Esophagus muscularis mucosa (tissue), 4 donors: ENCODE measurements at regions not wholly inside any gene's neighbourhood (a gene's known extent, or its start where the extent isn't known, plus 50 kb on each side); places are given as distances from the start of the nearest gene placed in this dataset.

Experiments used
- DNase-seq: peaks from one replicate; pipeline ENCODE4 v3.0.0-alpha.2; 2017; ENCODE audit errors: extremely low spot score
- H3K27ac ChIP-seq, 4 donors: fragments of 200-600 bp; sonication (generic); replicated peaks in 1 of 4; 1 replicate in 3 of 4; 2 replicates in 1 of 4; pipeline ENCODE4 v1.5.1; 2016 to 2019; ENCODE audit warnings: mild to moderate bottlenecking in 1 of 4
- H3K27me3 ChIP-seq, 4 donors: fragments of 200-600 bp; sonication (generic); one replicate each; pipeline versions ENCODE4 v1.5.1 to v1.6.0; 2016 to 2019
- H3K36me3 ChIP-seq, 4 donors: fragments of 200-600 bp; sonication (generic); one replicate each; pipeline ENCODE4 v1.5.1; 2016 to 2019
- H3K4me1 ChIP-seq, 4 donors: fragments of 200-600 bp; sonication (generic); one replicate each; pipeline ENCODE4 v1.5.1; 2016 to 2019
- H3K4me3 ChIP-seq, 4 donors: fragments of 200-600 bp; sonication (generic); 1 replicate in 2 of 4; 2 replicates in 2 of 4; pipeline ENCODE4 v1.5.1; 2016 to 2019; ENCODE audit warnings: mild to moderate bottlenecking in 4 of 4, moderate library complexity in 1 of 4
- H3K9me3 ChIP-seq, 4 donors: fragments of 200-600 bp; sonication (generic); 1 replicate in 3 of 4; 2 replicates in 1 of 4; pipeline ENCODE4 v1.5.1; 2016 to 2019
- EP300 ChIP-seq: sonication (generic); formaldehyde crosslinking; IDR thresholded peaks from one replicate; pipeline ENCODE4 v1.6.1; 2017; ENCODE audit warnings: antibody characterized with exemption
- POLR2A ChIP-seq: fragments of 450-650 bp; IDR thresholded peaks from one replicate; pipeline ENCODE4 v1.6.1; 2017; ENCODE audit warnings: antibody characterized with exemption, moderate library complexity, mild to moderate bottlenecking, low read depth
- POLR2AphosphoS5 ChIP-seq, 2 donors: sonication (generic); formaldehyde crosslinking; IDR thresholded peaks; one replicate each; pipeline ENCODE4 v1.6.1; 2017; ENCODE audit warnings: antibody characterized with exemption in 2 of 2
- WGBS: methylation state at CpG from one replicate; pipeline ENCODE4 v1.1.5; 2018; 5-methylcytosine and 5-hydroxymethylcytosine counted together
- intact Hi-C: fragments of 100-400 bp; cut with DNase I; formaldehyde crosslinking; loops from one replicate; pipeline ENCODE4 v1.15.1; 2023
- TF ChIP-seq, protein P1 (sequence below), 3 experiments: fragments of 200-600 bp in 2 of 3; fragments of 450-650 bp in 1 of 3; sonication (generic) in 2 of 3; IDR thresholded peaks; one replicate each; pipeline ENCODE4 v1.5.1; 2017 to 2019; ENCODE audit warnings: antibody characterized with exemption in 3 of 3, mild to moderate bottlenecking in 2 of 3, moderate library complexity in 1 of 3

DNA sequence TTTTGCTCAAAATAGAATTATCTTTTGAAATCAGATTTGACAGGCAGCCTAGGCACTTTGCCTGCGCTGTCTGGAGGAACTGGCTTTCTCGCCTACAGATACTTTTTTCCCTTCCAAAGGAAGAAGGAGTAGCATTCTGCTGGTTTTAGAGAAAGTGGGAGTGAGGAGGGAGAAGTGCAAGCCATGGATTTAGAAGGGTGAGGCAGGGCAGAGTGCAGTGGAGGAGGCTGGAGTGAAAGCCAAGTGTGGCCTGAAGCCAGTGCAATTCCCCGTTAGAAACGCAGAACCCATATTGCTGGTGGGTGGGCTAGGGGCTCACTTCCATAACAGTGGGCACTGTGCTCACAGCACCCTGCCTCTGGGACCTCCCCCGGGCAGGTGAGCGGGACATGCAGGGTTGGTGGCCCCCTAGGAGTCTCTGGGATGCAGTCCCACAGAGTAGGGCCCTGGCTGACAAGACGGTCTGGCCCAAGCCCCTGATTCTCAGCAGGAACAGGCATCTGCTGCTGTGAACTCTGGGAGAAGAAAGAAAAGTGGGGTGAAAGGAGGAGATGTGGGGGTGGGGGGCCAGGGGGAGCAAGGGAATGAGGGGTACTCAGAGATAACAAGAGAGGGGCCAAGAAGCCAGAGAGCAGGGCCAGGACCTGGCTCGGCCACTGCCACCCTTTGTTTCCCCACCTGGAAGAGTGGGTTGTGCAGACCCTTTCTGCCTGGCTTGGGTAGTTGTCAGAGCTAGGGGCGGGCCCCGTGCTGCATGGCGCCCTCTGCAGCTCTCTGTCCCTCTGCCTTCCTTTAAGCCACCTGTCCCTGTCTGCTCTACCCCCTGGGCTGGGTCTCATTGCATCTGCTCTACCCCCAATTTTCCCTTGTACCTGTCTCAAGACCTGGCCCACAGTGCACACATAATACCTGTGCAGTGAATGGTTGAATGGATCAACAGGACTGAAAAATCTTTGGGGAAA lies 273.5 kb upstream of the HS6ST1 start:
- Histone ChIP-seq H3K27ac (no peak overlapping the region), H3K4me3 (no peak overlapping the region), H3K36me3 (no peaks in the 10 kb centered on the region), H3K27me3 (peaks cover 0 to 9% (median 1%) of the 10 kb centered on the region in 4 donors), H3K9me3 (no peaks in the 10 kb centered on the region), H3K4me1 (peaks cover 0 to 6% (median 0%) of the 10 kb centered on the region in 4 donors)
- DNase-seq: no peak
- intact Hi-C loops: no loop called here
- TF ChIP-seq POLR2AphosphoS5 (IDR thresholded peaks at IDR 0.05): no peak
- TF ChIP-seq EP300: no peak
- TF ChIP-seq, protein P1, sequence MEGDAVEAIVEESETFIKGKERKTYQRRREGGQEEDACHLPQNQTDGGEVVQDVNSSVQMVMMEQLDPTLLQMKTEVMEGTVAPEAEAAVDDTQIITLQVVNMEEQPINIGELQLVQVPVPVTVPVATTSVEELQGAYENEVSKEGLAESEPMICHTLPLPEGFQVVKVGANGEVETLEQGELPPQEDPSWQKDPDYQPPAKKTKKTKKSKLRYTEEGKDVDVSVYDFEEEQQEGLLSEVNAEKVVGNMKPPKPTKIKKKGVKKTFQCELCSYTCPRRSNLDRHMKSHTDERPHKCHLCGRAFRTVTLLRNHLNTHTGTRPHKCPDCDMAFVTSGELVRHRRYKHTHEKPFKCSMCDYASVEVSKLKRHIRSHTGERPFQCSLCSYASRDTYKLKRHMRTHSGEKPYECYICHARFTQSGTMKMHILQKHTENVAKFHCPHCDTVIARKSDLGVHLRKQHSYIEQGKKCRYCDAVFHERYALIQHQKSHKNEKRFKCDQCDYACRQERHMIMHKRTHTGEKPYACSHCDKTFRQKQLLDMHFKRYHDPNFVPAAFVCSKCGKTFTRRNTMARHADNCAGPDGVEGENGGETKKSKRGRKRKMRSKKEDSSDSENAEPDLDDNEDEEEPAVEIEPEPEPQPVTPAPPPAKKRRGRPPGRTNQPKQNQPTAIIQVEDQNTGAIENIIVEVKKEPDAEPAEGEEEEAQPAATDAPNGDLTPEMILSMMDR (IDR thresholded peaks at IDR 0.05): no peak
- TF ChIP-seq POLR2A: no peak
- WGBS: 75% methylated on average over 10 of the region's 11 CpGs

DNA sequence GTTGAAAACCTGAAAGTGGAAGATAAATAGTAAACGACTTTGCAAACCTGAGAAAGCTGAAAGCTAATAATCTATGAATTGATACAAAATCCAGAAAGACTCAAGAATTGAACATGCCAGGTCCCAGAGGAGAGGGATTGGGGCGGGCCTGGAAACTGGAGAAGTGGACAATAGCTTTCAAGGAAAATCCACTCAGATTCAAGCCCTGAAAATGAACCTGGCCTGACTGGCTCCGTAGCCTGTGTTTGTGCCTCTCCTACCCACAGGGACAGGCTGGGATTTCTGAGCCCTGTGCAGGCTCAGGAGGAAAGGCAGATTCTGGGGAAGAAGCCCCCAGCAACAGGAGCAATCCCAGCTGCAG lies 274.8 kb upstream of the HS6ST1 start:
- no peak overlapping the region for H3K4me3 ChIP-seq
- DNase-seq: no peak
- TF ChIP-seq POLR2A (no peak), EP300 (no peak), POLR2AphosphoS5 (IDR thresholded peaks at IDR 0.05) (no peak)
- TF ChIP-seq, protein P1 (IDR thresholded peaks at IDR 0.05): no peak

DNA sequence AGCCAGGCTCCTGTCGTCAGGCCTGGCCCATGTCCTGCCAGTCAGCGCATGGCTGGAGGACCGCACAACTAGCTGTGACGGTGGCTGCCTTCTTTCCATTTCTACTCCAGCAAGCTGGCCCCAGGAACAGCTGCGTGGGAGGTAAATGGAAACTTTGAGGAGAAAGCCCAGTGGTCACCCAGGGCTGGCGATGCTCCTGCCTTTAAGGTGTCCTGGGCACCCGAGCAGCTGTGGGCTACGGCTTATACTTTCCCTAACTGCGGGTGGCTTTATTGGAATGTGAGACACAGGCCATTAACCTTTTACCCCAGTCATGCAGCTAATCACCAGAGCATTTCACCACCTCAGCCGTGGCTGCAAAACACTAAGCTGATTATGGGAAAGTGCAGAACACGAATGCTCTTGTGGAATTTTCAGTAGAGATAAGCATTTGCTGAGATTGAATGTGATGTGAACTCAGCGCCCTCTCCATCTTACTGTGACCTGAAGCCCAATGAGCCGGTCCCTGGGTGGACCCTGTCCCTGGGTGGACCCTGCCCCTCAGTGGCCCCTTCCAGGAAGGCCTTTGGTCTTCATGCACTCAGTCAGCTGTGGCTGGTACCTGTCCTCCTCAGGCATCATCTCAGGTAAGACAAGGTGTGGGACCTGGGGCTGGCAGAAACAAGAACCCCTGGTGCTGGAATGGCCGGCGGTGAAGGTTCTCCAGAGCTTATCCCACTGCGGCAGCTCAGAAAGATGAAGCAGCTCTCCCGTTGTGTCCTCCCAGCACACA lies 275.4 kb upstream of the HS6ST1 start:
- DNase-seq: no peak
- H3K4me1 ChIP-seq: peaks cover 0 to 6% (median 0%) of the 10 kb centered on the region in 4 donors
- H3K27ac ChIP-seq: no peak overlapping the region
- intact Hi-C loops: no loop called here
- no peak overlapping the region for H3K4me3 ChIP-seq
- H3K27me3 ChIP-seq: peaks cover 0 to 9% (median 0%) of the 10 kb centered on the region in 4 donors
- H3K36me3 ChIP-seq: no peaks in the 10 kb centered on the region
- no peaks in the 10 kb centered on the region for H3K9me3 ChIP-seq
- TF ChIP-seq POLR2A (no peak), POLR2AphosphoS5 (IDR thresholded peaks at IDR 0.05) (no peak), EP300 (no peak)
- TF ChIP-seq, protein P1 (IDR thresholded peaks at IDR 0.05): no peak
- 90% methylated on average over 13 of the region's 17 CpGs for WGBS

More for the DNA sequence above, 274.8 kb upstream of the HS6ST1 start:
- H3K27ac ChIP-seq: no peak overlapping the region
- peaks cover 0 to 6% (median 0%) of the 10 kb centered on the region in 4 donors for H3K4me1 ChIP-seq
- no peaks in the 10 kb centered on the region for H3K36me3 ChIP-seq
- H3K27me3 ChIP-seq: peaks cover 0 to 9% (median 0%) of the 10 kb centered on the region in 4 donors
- 93% methylated on average over 3 of the region's 3 CpGs for WGBS
- no peaks in the 10 kb centered on the region for H3K9me3 ChIP-seq
- intact Hi-C loops: no loop called here

DNA sequence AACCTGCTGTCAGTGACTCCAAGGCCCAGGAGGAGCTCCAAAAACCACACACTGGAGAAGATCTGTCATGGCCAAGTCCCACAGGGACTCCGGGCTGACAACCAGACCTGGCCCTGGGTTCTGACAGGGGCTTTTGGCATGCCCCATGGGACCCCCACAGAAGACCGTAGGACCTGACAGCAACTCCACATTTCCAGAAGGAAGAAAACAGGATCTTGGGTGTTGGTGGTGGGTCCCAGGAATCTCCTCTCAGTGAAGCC lies 275.9 kb upstream of the HS6ST1 start:
- TF ChIP-seq, protein P1 (IDR thresholded peaks at IDR 0.05): no peak
- TF ChIP-seq EP300 (no peak), POLR2A (no peak), POLR2AphosphoS5 (IDR thresholded peaks at IDR 0.05) (no peak)
- no CpG with 5 or more reads among the region's 2 CpGs for WGBS
- no peak for DNase-seq
- H3K27ac ChIP-seq: no peak overlapping the region
- peaks cover 0 to 9% (median 0%) of the 10 kb centered on the region in 4 donors for H3K27me3 ChIP-seq
- intact Hi-C loops: no loop called here
- H3K4me1 ChIP-seq: peaks cover 0 to 6% (median 0%) of the 10 kb centered on the region in 4 donors
- no peak overlapping the region for H3K4me3 ChIP-seq
- H3K36me3 ChIP-seq: no peaks in the 10 kb centered on the region
- H3K9me3 ChIP-seq: no peaks in the 10 kb centered on the region
